ENCODE measurements at regions not wholly inside any gene's neighbourhood (a gene's known extent, or its start where the extent isn't known, plus 50 kb on each side); places are given as distances from the start of the nearest gene placed in this dataset.

DNA sequence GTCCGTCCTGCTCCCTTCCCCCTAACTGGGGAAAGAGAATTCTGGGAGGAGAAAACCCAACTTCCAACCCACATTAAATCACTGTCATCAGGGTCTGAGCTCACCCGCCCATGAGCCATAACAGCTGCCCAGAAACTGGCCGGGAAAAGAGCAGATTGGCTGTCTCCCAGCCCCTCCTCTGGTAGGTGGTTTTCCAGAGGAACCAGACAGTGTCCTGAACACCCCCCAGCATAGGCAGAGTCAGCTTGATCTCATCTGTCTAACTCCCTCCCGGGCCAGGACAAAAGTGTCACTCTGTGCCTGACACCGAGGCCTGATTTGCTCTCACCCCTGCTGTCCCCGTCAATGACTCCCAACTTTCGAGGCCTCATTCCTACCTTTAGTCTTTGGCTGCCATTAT is 197.0 kb downstream of the AXIN2 start:
- TF ChIP-seq, protein P1, sequence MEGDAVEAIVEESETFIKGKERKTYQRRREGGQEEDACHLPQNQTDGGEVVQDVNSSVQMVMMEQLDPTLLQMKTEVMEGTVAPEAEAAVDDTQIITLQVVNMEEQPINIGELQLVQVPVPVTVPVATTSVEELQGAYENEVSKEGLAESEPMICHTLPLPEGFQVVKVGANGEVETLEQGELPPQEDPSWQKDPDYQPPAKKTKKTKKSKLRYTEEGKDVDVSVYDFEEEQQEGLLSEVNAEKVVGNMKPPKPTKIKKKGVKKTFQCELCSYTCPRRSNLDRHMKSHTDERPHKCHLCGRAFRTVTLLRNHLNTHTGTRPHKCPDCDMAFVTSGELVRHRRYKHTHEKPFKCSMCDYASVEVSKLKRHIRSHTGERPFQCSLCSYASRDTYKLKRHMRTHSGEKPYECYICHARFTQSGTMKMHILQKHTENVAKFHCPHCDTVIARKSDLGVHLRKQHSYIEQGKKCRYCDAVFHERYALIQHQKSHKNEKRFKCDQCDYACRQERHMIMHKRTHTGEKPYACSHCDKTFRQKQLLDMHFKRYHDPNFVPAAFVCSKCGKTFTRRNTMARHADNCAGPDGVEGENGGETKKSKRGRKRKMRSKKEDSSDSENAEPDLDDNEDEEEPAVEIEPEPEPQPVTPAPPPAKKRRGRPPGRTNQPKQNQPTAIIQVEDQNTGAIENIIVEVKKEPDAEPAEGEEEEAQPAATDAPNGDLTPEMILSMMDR (IDR thresholded peaks at IDR 0.05): no peak
- TF ChIP-seq POLR2A (IDR thresholded peaks at IDR 0.05): no peak

Data from ovary (tissue), 3 donors.